VCaP (cell line): ENCODE measurements at regions not wholly inside any gene's neighbourhood (a gene's known extent, or its start where the extent isn't known, plus 50 kb on each side); places are given as distances from the start of the nearest gene placed in this dataset.

ENCODE experiments used
- H3K27ac ChIP-seq: fragments of 450-650 bp; 2 replicates; pipeline ENCODE4 v1.5.1; 2017
- TF ChIP-seq, protein P1 (sequence below): fragments of 450-650 bp; conservative IDR thresholded peaks from 2 replicates; pipeline ENCODE4 v1.5.1; 2017; ENCODE audit warnings: mild to moderate bottlenecking, moderate library complexity

DNA sequence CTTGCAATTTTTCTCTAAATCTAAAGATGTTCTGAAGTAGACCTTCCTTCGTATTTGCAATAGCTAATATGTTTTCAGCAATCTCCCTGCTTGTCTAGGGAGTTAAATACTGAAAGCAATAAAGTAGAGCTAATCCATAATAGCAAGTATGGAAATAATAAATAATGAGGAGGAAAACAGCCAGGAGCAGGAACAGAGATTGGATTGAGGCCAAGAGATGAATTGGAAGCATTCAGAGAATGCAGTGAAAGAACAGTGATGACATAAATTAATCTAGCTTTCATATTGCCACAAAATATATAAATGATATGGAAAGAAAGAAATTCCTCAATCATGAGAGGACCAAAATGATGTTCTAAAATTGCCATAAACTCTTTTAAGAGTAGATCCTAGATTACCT lies 679.7 kb downstream of the METTL4 start:
- no peak overlapping the region for H3K27ac ChIP-seq
- TF ChIP-seq, protein P1, sequence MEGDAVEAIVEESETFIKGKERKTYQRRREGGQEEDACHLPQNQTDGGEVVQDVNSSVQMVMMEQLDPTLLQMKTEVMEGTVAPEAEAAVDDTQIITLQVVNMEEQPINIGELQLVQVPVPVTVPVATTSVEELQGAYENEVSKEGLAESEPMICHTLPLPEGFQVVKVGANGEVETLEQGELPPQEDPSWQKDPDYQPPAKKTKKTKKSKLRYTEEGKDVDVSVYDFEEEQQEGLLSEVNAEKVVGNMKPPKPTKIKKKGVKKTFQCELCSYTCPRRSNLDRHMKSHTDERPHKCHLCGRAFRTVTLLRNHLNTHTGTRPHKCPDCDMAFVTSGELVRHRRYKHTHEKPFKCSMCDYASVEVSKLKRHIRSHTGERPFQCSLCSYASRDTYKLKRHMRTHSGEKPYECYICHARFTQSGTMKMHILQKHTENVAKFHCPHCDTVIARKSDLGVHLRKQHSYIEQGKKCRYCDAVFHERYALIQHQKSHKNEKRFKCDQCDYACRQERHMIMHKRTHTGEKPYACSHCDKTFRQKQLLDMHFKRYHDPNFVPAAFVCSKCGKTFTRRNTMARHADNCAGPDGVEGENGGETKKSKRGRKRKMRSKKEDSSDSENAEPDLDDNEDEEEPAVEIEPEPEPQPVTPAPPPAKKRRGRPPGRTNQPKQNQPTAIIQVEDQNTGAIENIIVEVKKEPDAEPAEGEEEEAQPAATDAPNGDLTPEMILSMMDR, result no peak

GRCh38 chr18:1892191-1892590 lies 679.1 kb downstream of the METTL4 start:
- TF ChIP-seq, protein P1, result no peak
- H3K27ac ChIP-seq, result no peak overlapping the region

- no peak overlapping the region for H3K27ac ChIP-seq
- TF ChIP-seq, protein P1, result no peak
Observed at GRCh38 chr18:1895456-1896185, 675.7 kb downstream of the METTL4 start.

GRCh38 chr18:1906421-1906820 lies 664.9 kb downstream of the METTL4 start:
- TF ChIP-seq, protein P1, result no peak
- H3K27ac ChIP-seq, result no peak overlapping the region

- no peak overlapping the region for H3K27ac ChIP-seq
- TF ChIP-seq, protein P1, result no peak
Observed at GRCh38 chr18:1907470-1908206, 663.7 kb downstream of the METTL4 start.

DNA sequence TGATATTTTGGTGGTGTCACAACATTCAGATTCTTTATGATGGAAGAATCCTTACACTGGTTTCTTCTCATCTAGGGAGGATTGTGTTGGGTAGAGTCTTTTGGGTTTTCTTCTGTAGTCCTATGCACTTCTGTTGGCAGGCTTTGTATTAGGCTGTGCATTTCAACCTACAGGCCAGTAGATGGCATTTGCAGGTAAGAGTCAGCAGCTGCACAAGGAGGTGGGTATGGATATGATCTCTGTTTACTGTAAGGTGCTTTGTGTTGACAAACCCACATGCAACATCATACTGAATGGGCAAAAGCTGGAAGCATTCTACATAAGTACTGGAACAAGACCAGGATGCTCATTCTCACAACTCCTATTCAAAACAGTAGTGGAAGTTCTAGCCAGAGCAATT lies 656.8 kb downstream of the METTL4 start:
- TF ChIP-seq, protein P1, result peak; percentile 72

GRCh38 chr18:1916869-1917523 lies 654.3 kb downstream of the METTL4 start:
- TF ChIP-seq, protein P1, result no peak
- H3K27ac ChIP-seq, result no peak overlapping the region

More for the DNA sequence above, 656.8 kb downstream of the METTL4 start:
- no peak overlapping the region for H3K27ac ChIP-seq
